Uterus (tissue), 3 donors: ENCODE measurements at regions not wholly inside any gene's neighbourhood (a gene's known extent, or its start where the extent isn't known, plus 50 kb on each side); places are given as distances from the start of the nearest gene placed in this dataset.

Experiments
- DNase-seq, 2 donors: peaks; one replicate each; pipeline ENCODE4 v3.0.0-alpha.2; 2019 to 2020
- H3K27ac ChIP-seq, 2 donors: fragments of 200-600 bp; sonication (generic); 1 replicate in 1 of 2; 2 replicates in 1 of 2; pipeline ENCODE4 v1.5.1; 2016 to 2018
- H3K27me3 ChIP-seq, 2 donors: fragments of 200-600 bp; sonication (generic); one replicate each; pipeline ENCODE4 v1.5.1; 2018 to 2019; ENCODE audit warnings: control low read depth in 1 of 2
- H3K36me3 ChIP-seq, 2 donors: fragments of 200-600 bp; sonication (generic); one replicate each; pipeline ENCODE4 v1.5.1; 2019; ENCODE audit warnings: control low read depth in 1 of 2
- H3K4me1 ChIP-seq, 2 donors: fragments of 200-600 bp; sonication (generic); one replicate each; pipeline ENCODE4 v1.5.1; 2018 to 2019; ENCODE audit warnings: control low read depth in 1 of 2
- H3K4me3 ChIP-seq, 2 donors: fragments of 200-600 bp; sonication (generic); 1 replicate in 1 of 2; 2 replicates in 1 of 2; pipeline ENCODE4 v1.5.1; 2018 to 2019; ENCODE audit warnings: mild to moderate bottlenecking in 1 of 2
- H3K9me3 ChIP-seq, 2 donors: fragments of 200-600 bp; sonication (generic); one replicate each; pipeline ENCODE4 v1.5.1; 2019; ENCODE audit warnings: control low read depth in 1 of 2
- POLR2A ChIP-seq, 2 donors: fragments of 450-650 bp; IDR thresholded peaks; one replicate each; pipeline ENCODE4 v1.6.1; 2016; ENCODE audit warnings: antibody characterized with exemption in 2 of 2, mild to moderate bottlenecking in 1 of 2, moderate library complexity in 1 of 2
- intact Hi-C: fragments of 100-400 bp; cut with DNase I; formaldehyde crosslinking; loops from one replicate; pipeline ENCODE4 v1.15.1; 2023; ENCODE audit warnings: low total_unique reads
- TF ChIP-seq, protein P1 (sequence below), 4 experiments: fragments of 200-600 bp in 2 of 4; fragments of 450-650 bp in 2 of 4; sonication (generic) in 2 of 4; IDR thresholded peaks; one replicate each; pipeline ENCODE4 v1.5.1; 2016 to 2019; ENCODE audit warnings: antibody characterized with exemption in 4 of 4, mild to moderate bottlenecking in 2 of 4, moderate library complexity in 1 of 4
- donor health status: DM: yes; HTN: yes; CAD: no.

GRCh38 chr3:194983620-194984019 lies 287.3 kb downstream of the XXYLT1 start:
- intact Hi-C loops = no loop called here
- DNase-seq = no peak
- Histone ChIP-seq H3K4me3 (no peak overlapping the region), H3K27me3 (no peaks in the 10 kb centered on the region), H3K27ac (no peak overlapping the region), H3K4me1 (no peaks in the 10 kb centered on the region), H3K9me3 (no peaks in the 10 kb centered on the region), H3K36me3 (no peaks in the 10 kb centered on the region)
- TF ChIP-seq POLR2A (IDR thresholded peaks at IDR 0.05) = no peak
- TF ChIP-seq, protein P1, sequence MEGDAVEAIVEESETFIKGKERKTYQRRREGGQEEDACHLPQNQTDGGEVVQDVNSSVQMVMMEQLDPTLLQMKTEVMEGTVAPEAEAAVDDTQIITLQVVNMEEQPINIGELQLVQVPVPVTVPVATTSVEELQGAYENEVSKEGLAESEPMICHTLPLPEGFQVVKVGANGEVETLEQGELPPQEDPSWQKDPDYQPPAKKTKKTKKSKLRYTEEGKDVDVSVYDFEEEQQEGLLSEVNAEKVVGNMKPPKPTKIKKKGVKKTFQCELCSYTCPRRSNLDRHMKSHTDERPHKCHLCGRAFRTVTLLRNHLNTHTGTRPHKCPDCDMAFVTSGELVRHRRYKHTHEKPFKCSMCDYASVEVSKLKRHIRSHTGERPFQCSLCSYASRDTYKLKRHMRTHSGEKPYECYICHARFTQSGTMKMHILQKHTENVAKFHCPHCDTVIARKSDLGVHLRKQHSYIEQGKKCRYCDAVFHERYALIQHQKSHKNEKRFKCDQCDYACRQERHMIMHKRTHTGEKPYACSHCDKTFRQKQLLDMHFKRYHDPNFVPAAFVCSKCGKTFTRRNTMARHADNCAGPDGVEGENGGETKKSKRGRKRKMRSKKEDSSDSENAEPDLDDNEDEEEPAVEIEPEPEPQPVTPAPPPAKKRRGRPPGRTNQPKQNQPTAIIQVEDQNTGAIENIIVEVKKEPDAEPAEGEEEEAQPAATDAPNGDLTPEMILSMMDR (IDR thresholded peaks at IDR 0.05) = no peak

- Histone ChIP-seq H3K27ac (no peak overlapping the region), H3K4me3 (no peak overlapping the region), H3K4me1 (no peaks in the 10 kb centered on the region), H3K9me3 (no peaks in the 10 kb centered on the region), H3K36me3 (no peaks in the 10 kb centered on the region), H3K27me3 (no peaks in the 10 kb centered on the region)
- TF ChIP-seq, protein P1 (IDR thresholded peaks at IDR 0.05) = no peak
- no peak for TF ChIP-seq POLR2A (IDR thresholded peaks at IDR 0.05)
- intact Hi-C loops = no loop called here
- DNase-seq = no peak
These were observed 286.9 kb downstream of the XXYLT1 start for GRCh38 chr3:194984066-194984465.

GRCh38 chr3:194984622-194985021 lies 286.3 kb downstream of the XXYLT1 start:
- H3K27ac ChIP-seq = no peak overlapping the region
- H3K9me3 ChIP-seq = no peaks in the 10 kb centered on the region
- no peak for DNase-seq
- intact Hi-C loops = no loop called here
- no peaks in the 10 kb centered on the region for H3K36me3 ChIP-seq
- TF ChIP-seq, protein P1 (IDR thresholded peaks at IDR 0.05) = no peak
- no peak for TF ChIP-seq POLR2A (IDR thresholded peaks at IDR 0.05)
- no peaks in the 10 kb centered on the region for H3K27me3 ChIP-seq
- no peaks in the 10 kb centered on the region for H3K4me1 ChIP-seq
- peak overlapping the region in 1 of 2 donors; percentile 18 for H3K4me3 ChIP-seq

DNA sequence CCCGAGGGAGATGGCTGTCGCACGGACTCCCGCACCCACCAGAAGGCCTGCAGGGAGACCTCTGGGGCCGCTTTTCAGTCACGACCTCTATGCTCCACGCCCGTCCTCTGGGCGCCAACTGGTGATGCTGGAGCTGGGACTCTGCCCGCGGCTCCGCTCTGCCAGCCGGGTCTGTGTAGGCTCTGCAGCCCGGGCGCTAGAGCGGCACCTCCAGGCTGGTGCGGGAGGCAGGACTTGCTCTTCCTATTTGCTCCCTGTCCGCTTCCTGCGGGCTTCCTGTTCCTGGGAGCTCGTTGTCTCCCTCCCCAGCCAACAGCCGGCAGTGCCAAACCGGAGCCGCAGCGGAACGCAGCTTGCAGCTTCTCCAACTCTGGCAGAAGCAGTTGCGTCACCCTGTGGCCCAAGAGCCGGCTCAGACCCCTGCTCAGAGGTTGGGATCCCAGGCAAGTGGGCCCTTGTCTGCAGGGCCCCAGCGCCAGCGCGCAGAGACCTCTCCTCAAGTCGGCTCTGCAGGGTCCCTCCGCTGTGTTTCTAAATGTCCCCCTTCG lies 285.9 kb downstream of the XXYLT1 start:
- no peak overlapping the region for H3K27ac ChIP-seq
- H3K4me1 ChIP-seq = no peaks in the 10 kb centered on the region
- no peaks in the 10 kb centered on the region for H3K36me3 ChIP-seq
- DNase-seq = peak; percentile 54 to 59
- H3K27me3 ChIP-seq = no peaks in the 10 kb centered on the region
- intact Hi-C loops = no loop called here
- no peak for TF ChIP-seq POLR2A (IDR thresholded peaks at IDR 0.05)
- TF ChIP-seq, protein P1 (IDR thresholded peaks at IDR 0.05) = peak; percentile 5 to 34 (median 18)
- H3K9me3 ChIP-seq = no peaks in the 10 kb centered on the region
- H3K4me3 ChIP-seq = peak overlapping the region in 1 of 2 donors; percentile 18

GRCh38 chr3:194986208-194987043 lies 284.5 kb downstream of the XXYLT1 start:
- no peak overlapping the region for H3K27ac ChIP-seq
- intact Hi-C loops = no loop called here
- no peaks in the 10 kb centered on the region for H3K4me1 ChIP-seq
- H3K4me3 ChIP-seq = no peak overlapping the region
- no peak for DNase-seq
- no peaks in the 10 kb centered on the region for H3K27me3 ChIP-seq
- TF ChIP-seq POLR2A (IDR thresholded peaks at IDR 0.05) = no peak
- TF ChIP-seq, protein P1 (IDR thresholded peaks at IDR 0.05) = no peak
- H3K36me3 ChIP-seq = no peaks in the 10 kb centered on the region
- no peaks in the 10 kb centered on the region for H3K9me3 ChIP-seq
